ENCODE measurements at regions not wholly inside any gene's neighbourhood (a gene's known extent, or its start where the extent isn't known, plus 50 kb on each side); places are given as distances from the start of the nearest gene placed in this dataset.

- CTCF ChIA-PET: no interaction called here
- H3K4me1 ChIP-seq (ENCODE audit: control insufficient read depth, insufficient read depth, low read length): peaks cover 7% of the 10 kb centered on the region; the same call in 1 of the 2 replicates
- POLR2A ChIA-PET: no interaction called here
Measured at GRCh38 chr2:216306868-216307267, 65.4 kb downstream of the MARCHF4 start.

GRCh38 chr2:216305574-216305973 lies 66.7 kb downstream of the MARCHF4 start:
- ChIA-PET POLR2A (no interaction called here), CTCF (no interaction called here)
- H3K9me3 ChIP-seq (ENCODE audit: control insufficient read depth, insufficient read depth, low read depth, low read length): no peaks in the 10 kb centered on the region
- H3K4me3 ChIP-seq (ENCODE audit: low read depth, low read length): no peak overlapping the region
- H3K27ac ChIP-seq (ENCODE audit: extremely low read depth, low read depth, low read length): no peak overlapping the region
- no peaks in the 10 kb centered on the region for H3K36me3 ChIP-seq (ENCODE audit: control insufficient read depth in 2 of 2, insufficient read depth in 1 of 2, low read length in 2 of 2)
- TF ChIP-seq ELK4 (IDR thresholded peaks at IDR 0.05; ENCODE audit: borderline replicate concordance, low read depth, low read length) (no peak), MZF1 (tag by site-specific recombination; IDR thresholded peaks at IDR 0.05; ENCODE audit: borderline replicate concordance) (no peak), ZBTB17 (tag by site-specific recombination; IDR thresholded peaks at IDR 0.05) (peak; percentile 72)
- H3K4me1 ChIP-seq (ENCODE audit: control insufficient read depth, insufficient read depth, low read length): peaks cover 7% of the 10 kb centered on the region; the same call in 1 of the 2 replicates

More at GRCh38 chr2:216306868-216307267, 65.4 kb downstream of the MARCHF4 start:
- Histone ChIP-seq H3K4me3 (ENCODE audit: low read depth, low read length) (no peak overlapping the region), H3K9me3 (ENCODE audit: control insufficient read depth, insufficient read depth, low read depth, low read length) (no peaks in the 10 kb centered on the region), H3K27ac (ENCODE audit: extremely low read depth, low read depth, low read length) (no peak overlapping the region), H3K36me3 (ENCODE audit: control insufficient read depth in 2 of 2, insufficient read depth in 1 of 2, low read length in 2 of 2) (no peaks in the 10 kb centered on the region)
- TF ChIP-seq ZBTB20 (tag by site-specific recombination; IDR thresholded peaks at IDR 0.05) (no peak), WT1 (tag by site-specific recombination; IDR thresholded peaks at IDR 0.05) (no peak), ZBTB17 (tag by site-specific recombination; IDR thresholded peaks at IDR 0.05) (no peak), ZNF24 (tag by site-specific recombination; IDR thresholded peaks at IDR 0.05) (no peak), ZBTB8A (tag by site-specific recombination; IDR thresholded peaks at IDR 0.05) (no peak), ZNF133 (tag by site-specific recombination; IDR thresholded peaks at IDR 0.05) (no peak), ZNF354C (tag by site-specific recombination; IDR thresholded peaks at IDR 0.05; ENCODE audit: borderline replicate concordance, low read depth) (no peak), ZNF214 (tag by site-specific recombination; IDR thresholded peaks at IDR 0.05; ENCODE audit: borderline replicate concordance) (no peak), SETDB1 (IDR thresholded peaks at IDR 0.05; ENCODE audit: insufficient read length, low read length) (no peak), BCL11A (tag by site-specific recombination; IDR thresholded peaks at IDR 0.05; ENCODE audit: low read depth) (no peak), ZNF221 (tag by site-specific recombination; IDR thresholded peaks at IDR 0.05; ENCODE audit: borderline replicate concordance) (no peak), ZNF549 (tag by site-specific recombination; IDR thresholded peaks at IDR 0.05) (no peak), MYNN (tag by site-specific recombination; IDR thresholded peaks at IDR 0.05; ENCODE audit: borderline replicate concordance) (no peak), ZNF777 (tag by site-specific recombination; IDR thresholded peaks at IDR 0.05; ENCODE audit: borderline replicate concordance) (no peak), ZNF146 (tag by site-specific recombination; IDR thresholded peaks at IDR 0.05) (no peak)
- TF ChIP-seq, protein P1, sequence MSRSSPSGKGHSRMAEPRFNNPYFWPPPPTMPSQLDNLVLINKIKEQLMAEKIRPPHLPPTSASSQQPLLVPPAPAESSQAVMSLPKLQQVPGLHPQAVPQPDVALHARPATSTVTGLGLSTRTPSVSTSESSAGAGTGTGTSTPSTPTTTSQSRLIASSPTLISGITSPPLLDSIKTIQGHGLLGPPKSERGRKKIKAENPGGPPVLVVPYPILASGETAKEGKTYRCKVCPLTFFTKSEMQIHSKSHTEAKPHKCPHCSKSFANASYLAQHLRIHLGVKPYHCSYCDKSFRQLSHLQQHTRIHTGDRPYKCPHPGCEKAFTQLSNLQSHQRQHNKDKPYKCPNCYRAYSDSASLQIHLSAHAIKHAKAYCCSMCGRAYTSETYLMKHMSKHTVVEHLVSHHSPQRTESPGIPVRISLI (tag by site-specific recombination; IDR thresholded peaks at IDR 0.05): no peak
- TF ChIP-seq, protein P2, sequence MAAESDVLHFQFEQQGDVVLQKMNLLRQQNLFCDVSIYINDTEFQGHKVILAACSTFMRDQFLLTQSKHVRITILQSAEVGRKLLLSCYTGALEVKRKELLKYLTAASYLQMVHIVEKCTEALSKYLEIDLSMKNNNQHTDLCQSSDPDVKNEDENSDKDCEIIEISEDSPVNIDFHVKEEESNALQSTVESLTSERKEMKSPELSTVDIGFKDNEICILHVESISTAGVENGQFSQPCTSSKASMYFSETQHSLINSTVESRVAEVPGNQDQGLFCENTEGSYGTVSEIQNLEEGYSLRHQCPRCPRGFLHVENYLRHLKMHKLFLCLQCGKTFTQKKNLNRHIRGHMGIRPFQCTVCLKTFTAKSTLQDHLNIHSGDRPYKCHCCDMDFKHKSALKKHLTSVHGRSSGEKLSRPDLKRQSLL (tag by site-specific recombination; IDR thresholded peaks at IDR 0.05): no peak
